ENCODE measurements at regions not wholly inside any gene's neighbourhood (a gene's known extent, or its start where the extent isn't known, plus 50 kb on each side); places are given as distances from the start of the nearest gene placed in this dataset.
"Not testable (repeated sequence)": the region's sequence is repeated elsewhere in the genome, so short reads cannot be mapped to it uniquely, and the experiment has no call there.

DNA sequence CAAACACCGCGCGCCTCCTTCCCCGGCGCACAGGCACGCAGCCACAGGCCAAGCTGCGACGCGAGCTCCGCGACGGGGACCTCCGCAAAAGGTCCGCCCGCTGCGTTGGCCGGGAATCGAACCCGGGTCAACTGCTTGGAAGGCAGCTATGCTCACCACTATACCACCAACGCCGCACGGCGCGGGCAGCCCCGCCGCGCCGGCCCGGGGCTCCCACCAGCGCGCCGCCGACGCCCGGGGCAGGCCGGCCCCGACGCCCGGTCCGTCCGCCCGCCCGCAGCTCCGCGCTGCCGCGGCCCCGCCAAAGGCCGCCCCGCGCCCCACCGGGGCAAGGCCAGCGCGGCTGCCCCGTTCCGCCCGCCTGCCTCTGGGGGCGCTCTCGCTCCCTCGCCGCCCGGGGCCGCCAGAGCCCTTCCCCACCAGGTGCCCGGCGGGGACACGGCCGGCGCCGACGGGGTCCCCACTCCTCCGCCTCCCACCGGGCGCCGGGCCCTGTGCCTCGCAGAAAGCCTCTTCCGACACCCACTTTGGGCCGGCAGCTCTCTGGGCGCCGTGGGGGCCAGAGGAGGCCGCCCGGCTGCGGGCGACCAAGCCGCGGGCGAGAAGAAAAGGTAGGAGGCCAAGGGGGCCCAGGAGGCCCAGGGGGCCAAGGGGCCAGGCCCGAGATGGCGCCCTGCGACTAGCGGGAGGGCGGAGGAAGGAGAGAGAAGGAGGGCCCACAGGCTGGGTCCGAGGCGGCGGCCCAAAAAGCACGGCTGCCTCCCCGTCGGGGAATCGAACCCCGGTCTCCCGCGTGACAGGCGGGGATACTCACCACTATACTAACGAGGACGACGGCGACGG lies 50.2 kb upstream of the FCGR2A start:
- not testable (repeated sequence) for H3K27ac ChIP-seq (ENCODE audit: low read depth in 1 of 2, low read length in 2 of 2); H3K4me3 ChIP-seq (ENCODE audit: low read depth in 1 of 3, low read length in 3 of 3); H3K4me1 ChIP-seq (ENCODE audit: control insufficient read depth in 4 of 4, insufficient read depth in 4 of 4, low read length in 3 of 4); H3K36me3 ChIP-seq (ENCODE audit: control insufficient read depth in 4 of 4, insufficient read depth in 3 of 4, low read depth in 1 of 4, low read length in 3 of 4); H3K9me3 ChIP-seq (ENCODE audit: control insufficient read depth in 4 of 4, low read length in 3 of 4); H3K9ac ChIP-seq (ENCODE audit: low read depth in 1 of 2, low read length in 2 of 2); H3K27me3 ChIP-seq (ENCODE audit: control insufficient read depth in 4 of 4, insufficient read depth in 4 of 4, low read length in 3 of 4); DNase-seq (ENCODE audit: low spot score)
- WGBS, result no CpG with 5 or more reads among the region's 107 CpGs

DNA sequence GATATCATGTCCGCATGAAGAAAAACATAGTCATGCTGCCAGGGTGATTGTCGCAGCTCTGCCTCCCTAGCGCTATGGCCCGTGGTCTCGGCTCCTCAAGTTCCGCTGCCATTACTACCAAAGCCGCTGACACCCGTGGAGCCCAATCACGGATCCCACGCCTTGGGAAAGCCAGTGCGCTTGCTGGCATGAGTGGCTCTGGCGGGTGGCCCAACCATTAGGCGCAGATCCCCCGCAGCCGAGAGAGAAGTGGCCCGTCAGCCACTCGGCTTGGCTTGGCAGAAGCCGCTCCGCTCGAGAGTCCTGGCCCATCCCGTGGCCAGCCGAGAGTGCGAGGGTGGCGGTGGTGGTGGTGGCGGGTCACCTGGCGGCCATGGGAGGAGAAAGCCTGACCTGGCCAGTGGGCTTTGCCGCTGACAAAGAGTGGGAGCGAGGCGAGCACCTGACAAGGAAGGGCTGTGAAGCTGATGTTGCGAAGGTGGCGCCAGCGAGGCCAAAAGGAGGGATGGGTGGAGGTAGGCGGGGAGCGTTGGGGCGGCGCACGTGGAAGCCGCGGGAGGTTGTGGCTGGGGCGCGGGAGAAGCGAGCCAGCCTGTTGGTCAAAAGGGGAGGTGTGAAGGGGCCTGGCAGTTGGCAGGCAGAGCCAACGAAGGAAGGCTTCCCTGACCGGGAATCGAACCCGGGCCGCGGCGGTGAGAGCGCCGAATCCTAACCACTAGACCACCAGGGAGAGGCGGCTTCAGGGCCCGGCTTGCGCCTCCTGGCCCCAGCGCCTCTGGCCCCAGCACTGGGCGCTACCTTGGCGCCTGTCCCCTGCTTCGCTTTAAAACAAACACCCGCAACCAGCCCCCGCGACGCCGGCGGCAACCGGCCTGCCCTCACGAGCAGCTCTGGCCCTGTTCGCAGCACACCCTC lies 51.0 kb upstream of the FCGR2A start:
- not testable (repeated sequence) for H3K27me3 ChIP-seq (ENCODE audit: control insufficient read depth in 4 of 4, insufficient read depth in 4 of 4, low read length in 3 of 4); H3K4me1 ChIP-seq (ENCODE audit: control insufficient read depth in 4 of 4, insufficient read depth in 4 of 4, low read length in 3 of 4); H3K9ac ChIP-seq (ENCODE audit: low read depth in 1 of 2, low read length in 2 of 2); H3K27ac ChIP-seq (ENCODE audit: low read depth in 1 of 2, low read length in 2 of 2); H3K9me3 ChIP-seq (ENCODE audit: control insufficient read depth in 4 of 4, low read length in 3 of 4); H3K4me3 ChIP-seq (ENCODE audit: low read depth in 1 of 3, low read length in 3 of 3); DNase-seq (ENCODE audit: low spot score); H3K36me3 ChIP-seq (ENCODE audit: control insufficient read depth in 4 of 4, insufficient read depth in 3 of 4, low read depth in 1 of 4, low read length in 3 of 4)
- 79% methylated on average over 12 of the region's 67 CpGs for WGBS

DNA sequence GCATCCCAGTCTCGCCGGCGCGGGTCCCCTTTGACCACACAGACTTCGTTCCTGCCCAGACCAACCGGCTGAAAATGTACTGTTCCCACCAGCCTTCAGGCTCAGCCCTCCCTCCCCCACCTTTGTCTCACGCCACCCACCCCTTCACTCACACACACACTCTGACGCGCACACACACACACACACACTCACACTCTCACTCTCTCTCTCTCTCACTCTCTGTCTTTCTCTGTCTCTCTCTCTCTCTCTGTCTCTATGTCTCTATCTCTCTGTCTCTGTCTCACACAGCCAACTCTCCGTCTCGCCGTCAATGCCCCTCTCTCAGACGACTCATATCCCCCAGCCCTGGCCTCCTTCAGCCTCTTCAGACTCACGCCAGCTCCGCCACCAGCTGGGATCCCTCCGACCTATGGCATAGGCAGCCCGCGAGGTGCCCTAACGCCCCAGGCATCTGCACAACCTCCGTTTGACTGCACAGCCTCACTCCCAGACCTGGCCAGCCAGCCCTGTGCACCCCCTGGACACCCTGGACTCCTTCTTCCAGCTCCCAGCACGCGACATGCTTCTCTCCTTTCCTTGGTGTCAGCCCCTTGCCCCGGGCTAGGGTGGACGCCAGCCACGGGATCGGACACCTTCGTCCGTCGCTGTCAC lies 53.4 kb upstream of the FCGR2A start:
- not testable (repeated sequence) for H3K4me3 ChIP-seq (ENCODE audit: low read depth in 1 of 3, low read length in 3 of 3); H3K9ac ChIP-seq (ENCODE audit: low read depth in 1 of 2, low read length in 2 of 2); H3K27me3 ChIP-seq (ENCODE audit: control insufficient read depth in 4 of 4, insufficient read depth in 4 of 4, low read length in 3 of 4); DNase-seq (ENCODE audit: low spot score); H3K4me1 ChIP-seq (ENCODE audit: control insufficient read depth in 4 of 4, insufficient read depth in 4 of 4, low read length in 3 of 4); H3K27ac ChIP-seq (ENCODE audit: low read depth in 1 of 2, low read length in 2 of 2); H3K36me3 ChIP-seq (ENCODE audit: control insufficient read depth in 4 of 4, insufficient read depth in 3 of 4, low read depth in 1 of 4, low read length in 3 of 4); H3K9me3 ChIP-seq (ENCODE audit: control insufficient read depth in 4 of 4, low read length in 3 of 4)
- WGBS, result no CpG with 5 or more reads among the region's 29 CpGs

DNA sequence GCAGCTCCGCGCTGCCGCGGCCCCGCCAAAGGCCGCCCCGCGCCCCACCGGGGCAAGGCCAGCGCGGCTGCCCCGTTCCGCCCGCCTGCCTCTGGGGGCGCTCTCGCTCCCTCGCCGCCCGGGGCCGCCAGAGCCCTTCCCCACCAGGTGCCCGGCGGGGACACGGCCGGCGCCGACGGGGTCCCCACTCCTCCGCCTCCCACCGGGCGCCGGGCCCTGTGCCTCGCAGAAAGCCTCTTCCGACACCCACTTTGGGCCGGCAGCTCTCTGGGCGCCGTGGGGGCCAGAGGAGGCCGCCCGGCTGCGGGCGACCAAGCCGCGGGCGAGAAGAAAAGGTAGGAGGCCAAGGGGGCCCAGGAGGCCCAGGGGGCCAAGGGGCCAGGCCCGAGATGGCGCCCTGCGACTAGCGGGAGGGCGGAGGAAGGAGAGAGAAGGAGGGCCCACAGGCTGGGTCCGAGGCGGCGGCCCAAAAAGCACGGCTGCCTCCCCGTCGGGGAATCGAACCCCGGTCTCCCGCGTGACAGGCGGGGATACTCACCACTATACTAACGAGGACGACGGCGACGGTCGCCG lies 57.4 kb upstream of the FCGR2A start:
- H3K36me3 ChIP-seq (ENCODE audit: control insufficient read depth in 4 of 4, insufficient read depth in 3 of 4, low read depth in 1 of 4, low read length in 3 of 4); H3K9ac ChIP-seq (ENCODE audit: low read depth in 1 of 2, low read length in 2 of 2); H3K4me3 ChIP-seq (ENCODE audit: low read depth in 1 of 3, low read length in 3 of 3); H3K27me3 ChIP-seq (ENCODE audit: control insufficient read depth in 4 of 4, insufficient read depth in 4 of 4, low read length in 3 of 4); DNase-seq (ENCODE audit: low spot score); H3K4me1 ChIP-seq (ENCODE audit: control insufficient read depth in 4 of 4, insufficient read depth in 4 of 4, low read length in 3 of 4); H3K9me3 ChIP-seq (ENCODE audit: control insufficient read depth in 4 of 4, low read length in 3 of 4); H3K27ac ChIP-seq (ENCODE audit: low read depth in 1 of 2, low read length in 2 of 2): not testable (repeated sequence)
- WGBS, result no CpG with 5 or more reads among the region's 66 CpGs

DNA sequence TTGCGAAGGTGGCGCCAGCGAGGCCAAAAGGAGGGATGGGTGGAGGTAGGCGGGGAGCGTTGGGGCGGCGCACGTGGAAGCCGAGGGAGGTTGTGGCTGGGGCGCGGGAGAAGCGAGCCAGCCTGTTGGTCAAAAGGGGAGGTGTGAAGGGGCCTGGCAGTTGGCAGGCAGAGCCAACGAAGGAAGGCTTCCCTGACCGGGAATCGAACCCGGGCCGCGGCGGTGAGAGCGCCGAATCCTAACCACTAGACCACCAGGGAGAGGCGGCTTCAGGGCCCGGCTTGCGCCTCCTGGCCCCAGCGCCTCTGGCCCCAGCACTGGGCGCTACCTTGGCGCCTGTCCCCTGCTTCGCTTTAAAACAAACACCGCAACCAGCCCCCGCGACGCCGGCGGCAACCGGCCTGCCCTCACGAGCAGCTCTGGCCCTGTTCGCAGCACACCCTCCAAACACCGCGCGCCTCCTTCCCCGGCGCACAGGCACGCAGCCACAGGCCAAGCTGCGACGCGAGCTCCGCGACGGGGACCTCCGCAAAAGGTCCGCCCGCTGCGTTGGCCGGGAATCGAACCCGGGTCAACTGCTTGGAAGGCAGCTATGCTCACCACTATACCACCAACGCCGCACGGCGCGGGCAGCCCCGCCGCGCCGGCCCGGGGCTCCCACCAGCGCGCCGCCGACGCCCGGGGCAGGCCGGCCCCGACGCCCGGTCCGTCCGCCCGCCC lies 58.1 kb upstream of the FCGR2A start:
- H3K36me3 ChIP-seq (ENCODE audit: control insufficient read depth in 4 of 4, insufficient read depth in 3 of 4, low read depth in 1 of 4, low read length in 3 of 4); DNase-seq (ENCODE audit: low spot score): not testable (repeated sequence)
- no CpG with 5 or more reads among the region's 79 CpGs for WGBS

DNA sequence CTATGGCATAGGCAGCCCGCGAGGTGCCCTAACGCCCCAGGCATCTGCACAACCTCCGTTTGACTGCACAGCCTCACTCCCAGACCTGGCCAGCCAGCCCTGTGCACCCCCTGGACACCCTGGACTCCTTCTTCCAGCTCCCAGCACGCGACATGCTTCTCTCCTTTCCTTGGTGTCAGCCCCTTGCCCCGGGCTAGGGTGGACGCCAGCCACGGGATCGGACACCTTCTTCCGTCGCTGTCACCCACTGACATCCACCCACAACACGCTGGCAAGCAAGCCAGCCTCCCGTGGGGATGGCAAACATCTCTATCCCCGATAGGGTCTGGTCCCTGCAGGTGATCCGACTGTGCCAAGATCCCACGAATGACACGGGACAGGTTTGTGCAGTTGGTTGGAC lies 60.5 kb upstream of the FCGR2A start:
- not testable (repeated sequence) for DNase-seq (ENCODE audit: low spot score); H3K4me3 ChIP-seq (ENCODE audit: low read depth in 1 of 3, low read length in 3 of 3); H3K27me3 ChIP-seq (ENCODE audit: control insufficient read depth in 4 of 4, insufficient read depth in 4 of 4, low read length in 3 of 4); H3K4me1 ChIP-seq (ENCODE audit: control insufficient read depth in 4 of 4, insufficient read depth in 4 of 4, low read length in 3 of 4); H3K36me3 ChIP-seq (ENCODE audit: control insufficient read depth in 4 of 4, insufficient read depth in 3 of 4, low read depth in 1 of 4, low read length in 3 of 4); H3K9me3 ChIP-seq (ENCODE audit: control insufficient read depth in 4 of 4, low read length in 3 of 4); H3K9ac ChIP-seq (ENCODE audit: low read depth in 1 of 2, low read length in 2 of 2); H3K27ac ChIP-seq (ENCODE audit: low read depth in 1 of 2, low read length in 2 of 2)
- WGBS, result 71% methylated on average over 11 of the region's 18 CpGs

More for the DNA sequence above, 58.1 kb upstream of the FCGR2A start:
- not testable (repeated sequence) for H3K9ac ChIP-seq (ENCODE audit: low read depth in 1 of 2, low read length in 2 of 2); H3K27ac ChIP-seq (ENCODE audit: low read depth in 1 of 2, low read length in 2 of 2); H3K4me1 ChIP-seq (ENCODE audit: control insufficient read depth in 4 of 4, insufficient read depth in 4 of 4, low read length in 3 of 4); H3K4me3 ChIP-seq (ENCODE audit: low read depth in 1 of 3, low read length in 3 of 3); H3K9me3 ChIP-seq (ENCODE audit: control insufficient read depth in 4 of 4, low read length in 3 of 4); H3K27me3 ChIP-seq (ENCODE audit: control insufficient read depth in 4 of 4, insufficient read depth in 4 of 4, low read length in 3 of 4)

DNA sequence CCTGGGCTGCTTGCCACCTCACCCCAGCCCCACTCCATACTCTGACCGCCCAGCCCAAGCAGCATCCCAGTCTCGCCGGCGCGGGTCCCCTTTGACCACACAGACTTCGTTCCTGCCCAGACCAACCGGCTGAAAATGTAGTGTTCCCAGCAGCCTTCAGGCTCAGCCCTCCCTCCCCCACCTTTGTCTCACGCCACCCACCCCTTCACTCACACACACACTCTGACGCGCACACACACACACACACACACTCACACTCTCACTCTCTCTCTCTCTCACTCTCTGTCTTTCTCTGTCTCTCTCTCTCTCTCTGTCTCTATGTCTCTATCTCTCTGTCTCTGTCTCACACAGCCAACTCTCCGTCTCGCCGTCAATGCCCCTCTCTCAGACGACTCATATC lies 61.0 kb upstream of the FCGR2A start:
- H3K36me3 ChIP-seq (ENCODE audit: control insufficient read depth in 4 of 4, insufficient read depth in 3 of 4, low read depth in 1 of 4, low read length in 3 of 4); H3K4me3 ChIP-seq (ENCODE audit: low read depth in 1 of 3, low read length in 3 of 3); H3K9ac ChIP-seq (ENCODE audit: low read depth in 1 of 2, low read length in 2 of 2); DNase-seq (ENCODE audit: low spot score); H3K27ac ChIP-seq (ENCODE audit: low read depth in 1 of 2, low read length in 2 of 2); H3K9me3 ChIP-seq (ENCODE audit: control insufficient read depth in 4 of 4, low read length in 3 of 4); H3K27me3 ChIP-seq (ENCODE audit: control insufficient read depth in 4 of 4, insufficient read depth in 4 of 4, low read length in 3 of 4): not testable (repeated sequence)
- WGBS, result 84% methylated on average over 3 of the region's 14 CpGs
- H3K4me1 ChIP-seq (ENCODE audit: control insufficient read depth in 4 of 4, insufficient read depth in 4 of 4, low read length in 3 of 4), result peaks cover 2 to 10% (median 7%) of the 10 kb centered on the region in 4 donors
